ENCODE measurements at regions not wholly inside any gene's neighbourhood (a gene's known extent, or its start where the extent isn't known, plus 50 kb on each side); places are given as distances from the start of the nearest gene placed in this dataset.

- no peak for TF ChIP-seq CTCF (IDR thresholded peaks at IDR 0.05 in 4 of 5, conservative IDR thresholded peaks at IDR 0.05 in 1 of 5)
- TF ChIP-seq POLR2A (IDR thresholded peaks at IDR 0.05) = no peak
These were observed 157.5 kb upstream of the ZNF536 start for GRCh38 chr19:30214651-30215051.

Data from gastrocnemius medialis (tissue), 4 donors.